ENCODE measurements at regions not wholly inside any gene's neighbourhood (a gene's known extent, or its start where the extent isn't known, plus 50 kb on each side); places are given as distances from the start of the nearest gene placed in this dataset.

DNA sequence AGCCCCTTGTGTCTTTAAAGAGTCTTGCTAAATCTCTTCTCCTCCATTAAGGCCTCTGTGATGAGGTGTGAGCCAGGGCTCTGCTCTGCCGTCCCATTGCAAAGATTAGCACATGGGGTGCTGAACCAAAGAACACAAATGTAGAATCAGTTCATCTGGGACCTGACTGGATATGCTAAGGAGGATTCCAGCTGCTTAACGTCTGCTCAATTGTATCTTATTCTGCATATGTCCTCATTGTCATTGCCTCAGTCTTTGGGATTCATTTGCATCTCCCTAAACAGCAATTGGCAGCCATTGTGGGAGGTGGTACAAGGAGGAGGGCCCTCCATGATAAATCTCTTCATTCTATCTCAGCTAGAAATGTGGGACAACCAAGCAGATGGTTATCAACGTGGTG is 106.3 kb upstream of the ADAMTS18 start:
- Histone ChIP-seq H3K9me3 (no peaks in the 10 kb centered on the region), H3K27ac (no peak overlapping the region), H3K9ac (ENCODE audit: low read depth in 2 of 2, low read length in 2 of 2) (no peak overlapping the region), H3K27me3 (no peaks in the 10 kb centered on the region), H3K36me3 (no peaks in the 10 kb centered on the region), H3K4me3 (no peak overlapping the region), H3K4me1 (no peaks in the 10 kb centered on the region)
- intact Hi-C loops (cut with DNase I): no loop called here
- TF ChIP-seq, protein P1, sequence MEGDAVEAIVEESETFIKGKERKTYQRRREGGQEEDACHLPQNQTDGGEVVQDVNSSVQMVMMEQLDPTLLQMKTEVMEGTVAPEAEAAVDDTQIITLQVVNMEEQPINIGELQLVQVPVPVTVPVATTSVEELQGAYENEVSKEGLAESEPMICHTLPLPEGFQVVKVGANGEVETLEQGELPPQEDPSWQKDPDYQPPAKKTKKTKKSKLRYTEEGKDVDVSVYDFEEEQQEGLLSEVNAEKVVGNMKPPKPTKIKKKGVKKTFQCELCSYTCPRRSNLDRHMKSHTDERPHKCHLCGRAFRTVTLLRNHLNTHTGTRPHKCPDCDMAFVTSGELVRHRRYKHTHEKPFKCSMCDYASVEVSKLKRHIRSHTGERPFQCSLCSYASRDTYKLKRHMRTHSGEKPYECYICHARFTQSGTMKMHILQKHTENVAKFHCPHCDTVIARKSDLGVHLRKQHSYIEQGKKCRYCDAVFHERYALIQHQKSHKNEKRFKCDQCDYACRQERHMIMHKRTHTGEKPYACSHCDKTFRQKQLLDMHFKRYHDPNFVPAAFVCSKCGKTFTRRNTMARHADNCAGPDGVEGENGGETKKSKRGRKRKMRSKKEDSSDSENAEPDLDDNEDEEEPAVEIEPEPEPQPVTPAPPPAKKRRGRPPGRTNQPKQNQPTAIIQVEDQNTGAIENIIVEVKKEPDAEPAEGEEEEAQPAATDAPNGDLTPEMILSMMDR (IDR thresholded peaks at IDR 0.05): no peak
- no peak for DNase-seq

DNA sequence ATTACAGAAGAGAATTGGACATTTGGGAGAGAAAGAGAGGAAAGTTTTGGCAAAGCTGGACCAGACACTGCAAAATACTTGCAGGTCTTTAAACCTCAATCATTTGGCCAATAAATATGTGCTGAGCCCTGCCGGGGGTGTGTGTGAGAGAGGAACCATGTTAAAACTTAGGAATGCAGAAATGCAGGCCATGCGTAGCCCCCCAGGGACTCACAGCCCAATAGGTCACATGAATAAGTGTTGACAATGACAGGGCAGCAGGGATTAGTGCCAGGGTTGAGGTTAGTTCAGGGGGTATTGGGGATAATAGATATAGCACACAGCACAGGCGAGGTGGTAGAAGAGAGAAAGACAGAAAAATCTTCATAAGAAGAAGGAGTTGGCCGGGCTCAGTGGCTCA is 113.3 kb upstream of the ADAMTS18 start:
- Histone ChIP-seq H3K36me3 (no peaks in the 10 kb centered on the region), H3K4me1 (no peaks in the 10 kb centered on the region), H3K27me3 (no peaks in the 10 kb centered on the region), H3K4me3 (no peak overlapping the region), H3K27ac (no peak overlapping the region), H3K9ac (ENCODE audit: low read depth in 2 of 2, low read length in 2 of 2) (no peak overlapping the region), H3K9me3 (no peaks in the 10 kb centered on the region)
- intact Hi-C loops (cut with DNase I): no loop called here
- TF ChIP-seq, protein P1 (IDR thresholded peaks at IDR 0.05): no peak
- no peak for DNase-seq

GRCh38 chr16:77548766-77549165 is 113.9 kb upstream of the ADAMTS18 start:
- no peak overlapping the region for H3K27ac ChIP-seq
- H3K36me3 ChIP-seq: no peaks in the 10 kb centered on the region
- no peaks in the 10 kb centered on the region for H3K9me3 ChIP-seq
- H3K27me3 ChIP-seq: no peaks in the 10 kb centered on the region
- no peak overlapping the region for H3K9ac ChIP-seq (ENCODE audit: low read depth in 2 of 2, low read length in 2 of 2)
- TF ChIP-seq, protein P1 (IDR thresholded peaks at IDR 0.05): no peak
- intact Hi-C loops (cut with DNase I): no loop called here
- no peak for DNase-seq
- no peak overlapping the region for H3K4me3 ChIP-seq
- no peaks in the 10 kb centered on the region for H3K4me1 ChIP-seq

GRCh38 chr16:77549876-77550275 is 115.0 kb upstream of the ADAMTS18 start:
- Histone ChIP-seq H3K4me1 (no peaks in the 10 kb centered on the region), H3K9me3 (no peaks in the 10 kb centered on the region), H3K4me3 (no peak overlapping the region), H3K27ac (no peak overlapping the region), H3K36me3 (no peaks in the 10 kb centered on the region), H3K9ac (ENCODE audit: low read depth in 2 of 2, low read length in 2 of 2) (no peak overlapping the region), H3K27me3 (no peaks in the 10 kb centered on the region)
- intact Hi-C loops (cut with DNase I): no loop called here
- DNase-seq: no peak
- TF ChIP-seq, protein P1 (IDR thresholded peaks at IDR 0.05): no peak

GRCh38 chr16:77551357-77551756 is 116.5 kb upstream of the ADAMTS18 start:
- TF ChIP-seq, protein P1 (IDR thresholded peaks at IDR 0.05): no peak
- Histone ChIP-seq H3K9ac (ENCODE audit: low read depth in 2 of 2, low read length in 2 of 2) (no peak overlapping the region), H3K27me3 (no peaks in the 10 kb centered on the region), H3K36me3 (no peaks in the 10 kb centered on the region), H3K9me3 (no peaks in the 10 kb centered on the region), H3K4me1 (no peaks in the 10 kb centered on the region), H3K27ac (no peak overlapping the region), H3K4me3 (no peak overlapping the region)
- intact Hi-C loops (cut with DNase I): no loop called here
- no peak for DNase-seq

DNA sequence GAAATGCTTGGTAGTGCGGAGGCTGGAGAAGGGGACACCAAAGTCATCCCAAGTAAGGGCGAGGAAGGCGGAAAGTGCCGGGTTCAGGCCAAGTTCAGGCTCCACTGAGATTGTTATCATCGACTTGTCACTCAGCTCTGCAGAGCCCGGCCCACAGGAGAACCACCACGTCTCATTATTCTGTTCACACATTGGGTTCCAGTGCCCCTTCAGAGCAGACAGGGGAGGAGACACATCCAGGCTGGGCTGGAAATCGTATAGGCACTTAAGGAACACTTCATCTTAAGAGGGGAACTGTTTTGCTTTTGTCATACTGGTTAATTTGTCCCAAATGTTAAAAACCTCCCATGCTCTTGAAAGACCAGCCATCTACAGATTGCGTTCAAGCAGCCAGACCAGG is 118.3 kb upstream of the ADAMTS18 start:
- intact Hi-C loops (cut with DNase I): no loop called here
- Histone ChIP-seq H3K9ac (ENCODE audit: low read depth in 2 of 2, low read length in 2 of 2) (no peak overlapping the region), H3K27ac (no peak overlapping the region), H3K27me3 (no peaks in the 10 kb centered on the region), H3K4me3 (no peak overlapping the region), H3K4me1 (no peaks in the 10 kb centered on the region), H3K9me3 (no peaks in the 10 kb centered on the region), H3K36me3 (no peaks in the 10 kb centered on the region)
- DNase-seq: no peak
- TF ChIP-seq, protein P1 (IDR thresholded peaks at IDR 0.05): no peak
